ENCODE measurements at regions not wholly inside any gene's neighbourhood (a gene's known extent, or its start where the extent isn't known, plus 50 kb on each side); places are given as distances from the start of the nearest gene placed in this dataset.

DNA sequence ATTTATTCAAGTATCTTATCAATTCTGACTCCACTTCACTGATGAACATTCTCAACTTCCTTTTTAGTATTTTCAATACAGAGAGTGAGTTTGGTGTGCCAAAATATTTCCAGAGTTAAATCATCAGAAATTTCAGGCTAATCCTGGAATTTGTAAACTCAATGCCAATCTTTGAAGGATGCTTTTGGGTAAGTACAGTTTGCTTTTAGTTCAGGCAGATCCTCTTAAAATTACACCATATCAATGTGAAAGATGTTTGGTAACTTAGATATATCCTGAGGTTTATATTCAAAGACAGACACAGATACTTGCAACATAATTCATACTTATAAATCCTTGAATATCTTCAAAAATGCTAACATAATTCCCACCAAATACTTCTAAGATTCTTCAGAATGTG, 76.0 kb upstream of the FAM47B start:
- TF ChIP-seq, protein P1, sequence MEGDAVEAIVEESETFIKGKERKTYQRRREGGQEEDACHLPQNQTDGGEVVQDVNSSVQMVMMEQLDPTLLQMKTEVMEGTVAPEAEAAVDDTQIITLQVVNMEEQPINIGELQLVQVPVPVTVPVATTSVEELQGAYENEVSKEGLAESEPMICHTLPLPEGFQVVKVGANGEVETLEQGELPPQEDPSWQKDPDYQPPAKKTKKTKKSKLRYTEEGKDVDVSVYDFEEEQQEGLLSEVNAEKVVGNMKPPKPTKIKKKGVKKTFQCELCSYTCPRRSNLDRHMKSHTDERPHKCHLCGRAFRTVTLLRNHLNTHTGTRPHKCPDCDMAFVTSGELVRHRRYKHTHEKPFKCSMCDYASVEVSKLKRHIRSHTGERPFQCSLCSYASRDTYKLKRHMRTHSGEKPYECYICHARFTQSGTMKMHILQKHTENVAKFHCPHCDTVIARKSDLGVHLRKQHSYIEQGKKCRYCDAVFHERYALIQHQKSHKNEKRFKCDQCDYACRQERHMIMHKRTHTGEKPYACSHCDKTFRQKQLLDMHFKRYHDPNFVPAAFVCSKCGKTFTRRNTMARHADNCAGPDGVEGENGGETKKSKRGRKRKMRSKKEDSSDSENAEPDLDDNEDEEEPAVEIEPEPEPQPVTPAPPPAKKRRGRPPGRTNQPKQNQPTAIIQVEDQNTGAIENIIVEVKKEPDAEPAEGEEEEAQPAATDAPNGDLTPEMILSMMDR (conservative IDR thresholded peaks at IDR 0.05) = no peak
- no peak for TF ChIP-seq ZFX (IDR thresholded peaks at IDR 0.05)

Data from C4-2B (cell line).